ENCODE measurements at regions not wholly inside any gene's neighbourhood (a gene's known extent, or its start where the extent isn't known, plus 50 kb on each side); places are given as distances from the start of the nearest gene placed in this dataset.

DNA sequence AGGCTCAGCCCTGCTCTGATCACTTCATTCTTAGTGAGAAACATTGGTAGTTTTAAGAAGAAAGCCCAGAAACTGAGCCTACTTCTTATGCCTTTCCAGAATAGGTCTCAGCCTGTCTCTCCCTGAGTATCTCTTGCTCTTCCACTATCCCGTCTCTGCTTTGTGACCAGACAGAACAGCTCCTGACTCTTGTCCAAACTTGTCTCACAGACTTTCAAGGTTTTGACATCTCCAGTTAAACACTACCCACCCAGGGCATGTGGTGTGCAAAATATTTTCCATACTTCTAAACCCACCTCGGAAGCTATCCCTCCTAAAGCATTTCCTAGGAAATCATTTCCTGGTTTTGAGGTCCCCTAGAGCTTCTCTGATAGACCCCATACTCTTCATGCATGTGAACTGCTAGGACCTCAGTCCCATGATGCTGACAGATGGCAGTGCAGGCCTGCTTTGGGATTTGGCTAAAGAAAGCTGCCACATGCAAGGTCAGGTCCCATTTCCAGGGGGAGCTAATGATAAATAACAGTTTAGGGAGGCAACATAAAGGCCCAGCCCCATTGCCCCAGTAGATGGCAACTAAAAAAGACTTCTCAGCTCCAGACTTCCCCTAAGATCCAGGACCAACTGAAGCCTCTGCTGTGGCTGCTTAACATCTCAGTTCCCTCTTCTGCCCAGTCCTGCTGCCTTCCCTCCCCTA is 211.5 kb downstream of the MED10 start:
- no peak overlapping the region for H3K4me2 ChIP-seq (ENCODE audit: insufficient read depth in 1 of 2, low read depth in 2 of 2, low read length in 2 of 2)
- no peak overlapping the region for H4K8ac ChIP-seq (ENCODE audit: extremely low read depth, insufficient read depth, low read length)
- no peak overlapping the region for H3K14ac ChIP-seq (ENCODE audit: insufficient read length)
- H2BK20ac ChIP-seq (ENCODE audit: low read length) = no peak overlapping the region
- ChIA-PET POLR2A (ENCODE audit: partially characterized antibody) (no interaction called here), CTCF (ENCODE audit: partially characterized antibody) (interaction anchor here (0.6 to 1.3 kb wide), 3 partner anchors 37 to 1011 kb away, joined by 3 to 4 read pairs (median 3); no protein-coding TSS in a partner anchor)
- H2BK15ac ChIP-seq (ENCODE audit: low read length) = peak overlapping the region; percentile 5; the same call in 1 of the 2 replicates
- H3K27me3 ChIP-seq (replicated peaks in 1 of 4; ENCODE audit: control insufficient read depth in 3 of 4, extremely low read depth in 1 of 4, insufficient read depth in 3 of 4, low read length in 3 of 4) = no peaks in the 10 kb centered on the region
- H3K27ac ChIP-seq (ENCODE audit: low read depth, low read length) = no peak overlapping the region
- no peak overlapping the region for H2AFZ ChIP-seq (ENCODE audit: low read length)
- H4K91ac ChIP-seq (replicated peaks; ENCODE audit: insufficient read length, low read length) = no peak overlapping the region
- H3K18ac ChIP-seq (ENCODE audit: extremely low read depth, low read length) = no peak overlapping the region
- no peak overlapping the region for H3K23ac ChIP-seq (ENCODE audit: insufficient read length)
- TF ChIP-seq RAD21 (IDR thresholded peaks at IDR 0.05 in 1 of 2, conservative IDR thresholded peaks at IDR 0.05 in 1 of 2; ENCODE audit: low read depth in 2 of 2, low read length in 2 of 2) = peak; percentile 37 to 53; a peak in 3 of 4 replicates
- TF ChIP-seq CHD2 (IDR thresholded peaks at IDR 0.05; ENCODE audit: low read length) = no peak
- no peak for TF ChIP-seq TBP (IDR thresholded peaks at IDR 0.05; ENCODE audit: low read depth, low read length)
- TF ChIP-seq, protein P1, sequence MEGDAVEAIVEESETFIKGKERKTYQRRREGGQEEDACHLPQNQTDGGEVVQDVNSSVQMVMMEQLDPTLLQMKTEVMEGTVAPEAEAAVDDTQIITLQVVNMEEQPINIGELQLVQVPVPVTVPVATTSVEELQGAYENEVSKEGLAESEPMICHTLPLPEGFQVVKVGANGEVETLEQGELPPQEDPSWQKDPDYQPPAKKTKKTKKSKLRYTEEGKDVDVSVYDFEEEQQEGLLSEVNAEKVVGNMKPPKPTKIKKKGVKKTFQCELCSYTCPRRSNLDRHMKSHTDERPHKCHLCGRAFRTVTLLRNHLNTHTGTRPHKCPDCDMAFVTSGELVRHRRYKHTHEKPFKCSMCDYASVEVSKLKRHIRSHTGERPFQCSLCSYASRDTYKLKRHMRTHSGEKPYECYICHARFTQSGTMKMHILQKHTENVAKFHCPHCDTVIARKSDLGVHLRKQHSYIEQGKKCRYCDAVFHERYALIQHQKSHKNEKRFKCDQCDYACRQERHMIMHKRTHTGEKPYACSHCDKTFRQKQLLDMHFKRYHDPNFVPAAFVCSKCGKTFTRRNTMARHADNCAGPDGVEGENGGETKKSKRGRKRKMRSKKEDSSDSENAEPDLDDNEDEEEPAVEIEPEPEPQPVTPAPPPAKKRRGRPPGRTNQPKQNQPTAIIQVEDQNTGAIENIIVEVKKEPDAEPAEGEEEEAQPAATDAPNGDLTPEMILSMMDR (IDR thresholded peaks at IDR 0.05; ENCODE audit: control extremely low read depth in 1 of 3, insufficient read depth in 1 of 3, low read depth in 1 of 3, low read length in 3 of 3) = peak in 2 of 3 experiments; percentile 20 to 36; a peak in 2 of 4 replicates
- TF ChIP-seq BACH1 (IDR thresholded peaks at IDR 0.05; ENCODE audit: low read length) = no peak
- no peaks in the 10 kb centered on the region for H3K79me1 ChIP-seq (ENCODE audit: low read depth, low read length)
- H3K79me2 ChIP-seq (ENCODE audit: control insufficient read depth in 1 of 2, insufficient read depth in 2 of 2, low read length in 2 of 2) = no peaks in the 10 kb centered on the region
- no peaks in the 10 kb centered on the region for H3K36me3 ChIP-seq (ENCODE audit: control insufficient read depth in 2 of 4, insufficient read depth in 4 of 4, low read length in 3 of 4)
- no peak overlapping the region for H2BK12ac ChIP-seq (ENCODE audit: low read depth, low read length)
- no peaks in the 10 kb centered on the region for H4K20me1 ChIP-seq (replicated peaks in 1 of 2; ENCODE audit: control insufficient read depth in 1 of 2, insufficient read depth in 2 of 2, low read length in 2 of 2)
- H2BK120ac ChIP-seq (replicated peaks; ENCODE audit: low read depth, low read length) = no peak overlapping the region
- H3K23me2 ChIP-seq (ENCODE audit: low read depth, low read length) = no peaks in the 10 kb centered on the region
- H2BK5ac ChIP-seq (ENCODE audit: low read depth, low read length) = no peak overlapping the region
- H3K4me1 ChIP-seq (replicated peaks in 1 of 4; ENCODE audit: control insufficient read depth in 3 of 4, insufficient read depth in 4 of 4, low read length in 3 of 4) = 0 out of 7 replicates have a peak, but pooled peaks cover 0 to 3% (median under 1%) of the 10 kb centered on the region in 4 experiments
- 98% methylated on average over 2 of the region's 2 CpGs; no CpG with 5 or more reads in 1 of the 2 experiments for WGBS, 2 experiments (ENCODE audit: extremely low coverage in 1 of 2, insufficient coverage in 1 of 2, insufficient read length in 1 of 2, insufficient replicate concordance in 2 of 2, low coverage in 1 of 2, low lambda C conversion rate in 2 of 2, missing lambda C conversion rate in 1 of 2)
- H3K56ac ChIP-seq (replicated peaks; ENCODE audit: insufficient read length, low read depth, low read length) = no peak overlapping the region
- no peaks in the 10 kb centered on the region for H3K9me3 ChIP-seq (ENCODE audit: insufficient read depth in 2 of 2, low read depth in 1 of 2, low read length in 1 of 2)
- H4K5ac ChIP-seq (ENCODE audit: insufficient read length, low read depth, low read length) = no peak overlapping the region
- DNase-seq (ENCODE audit: low read depth in 1 of 2, low spot score in 2 of 2) (no peak), FAIRE-seq (no peak)
- H3K4me3 ChIP-seq (ENCODE audit: extremely low read depth in 1 of 4, insufficient read depth in 2 of 4, low read depth in 3 of 4, low read length in 4 of 4) = no peak overlapping the region
- H3K9ac ChIP-seq (replicated peaks in 1 of 4; ENCODE audit: extremely low read depth in 1 of 4, low read depth in 3 of 4, low read length in 3 of 4) = no peak overlapping the region
- no peak overlapping the region for H2AK5ac ChIP-seq (ENCODE audit: low read depth, low read length)
- no peak overlapping the region for H3K4ac ChIP-seq (replicated peaks; ENCODE audit: insufficient read length, low read depth, low read length)

Data from H1 (cell line).